OCI-LY3 (cell line): ENCODE measurements at regions not wholly inside any gene's neighbourhood (a gene's known extent, or its start where the extent isn't known, plus 50 kb on each side); places are given as distances from the start of the nearest gene placed in this dataset.

Experiments used
- H2AFZ ChIP-seq: fragments of 200-600, 300-600 bp; shearing (Covaris generic); 2 replicates; pipeline ENCODE4 v1.6.0; 2014; ENCODE audit warnings: antibody characterized with exemption, low read depth, low read length
- H3K27ac ChIP-seq: fragments of 200-600, 300-600 bp; sonication (generic); 2 replicates; pipeline ENCODE4 v1.5.1; 2014; ENCODE audit warnings: mild to moderate bottlenecking, low read length, moderate library complexity, mixed read lengths
- H3K27me3 ChIP-seq: fragments of 200-600, 300-600 bp; sonication (generic); 2 replicates; pipeline ENCODE4 v1.6.1; 2014; ENCODE audit warnings: low read depth, low read length, mixed read lengths
- H3K36me3 ChIP-seq: fragments of 200-600, 300-600 bp; sonication (generic); replicated peaks from 2 replicates; pipeline ENCODE3; 2014; ENCODE audit warnings: low read depth, low read length, mixed read lengths
- H3K4me1 ChIP-seq: fragments of 300-600, 200-600 bp; sonication (generic); 2 replicates; pipeline ENCODE4 v1.6.1; 2014; ENCODE audit warnings: low read length, mixed read lengths
- H3K4me2 ChIP-seq: fragments of 200-600, 300-600 bp; sonication (generic); 2 replicates; pipeline ENCODE4 v1.6.1; 2014; ENCODE audit warnings: low read length, mixed read lengths
- H3K4me3 ChIP-seq: fragments of 300-600, 200-600 bp; sonication (generic); 2 replicates; pipeline ENCODE4 v1.5.1; 2014; ENCODE audit warnings: antibody characterized with exemption, mild to moderate bottlenecking, low read length, moderate library complexity
- H3K79me2 ChIP-seq: fragments of 300-600, 200-600 bp; shearing (Covaris generic); 2 replicates; pipeline ENCODE4 v1.6.1; 2014; ENCODE audit warnings: mild to moderate bottlenecking, low read length, mixed read lengths
- H3K9ac ChIP-seq: fragments of 300-600, 200-600 bp; shearing (Covaris generic); 2 replicates; pipeline ENCODE4 v1.6.0; 2014; ENCODE audit warnings: mild to moderate bottlenecking, low read length, moderate library complexity
- H3K9me3 ChIP-seq: fragments of 200-600, 300-600 bp; shearing (Covaris generic); 2 replicates; pipeline ENCODE4 v1.6.1; 2014; ENCODE audit warnings: low read length, mixed read lengths; ENCODE audit not compliant: insufficient read depth
- H4K20me1 ChIP-seq: fragments of 200-600, 300-600 bp; sonication (generic); 2 replicates; pipeline ENCODE4 v1.6.1; 2016; ENCODE audit warnings: low read length, mixed read lengths; ENCODE audit not compliant: insufficient read depth
- EZH2phosphoT487 ChIP-seq: fragments of 200-600 bp; shearing (Covaris generic); IDR thresholded peaks from 2 replicates; pipeline ENCODE4 v1.6.1; 2018; ENCODE audit warnings: antibody characterized with exemption, mixed run types, low read depth
- TF ChIP-seq, protein P1 (sequence below): fragments of 200-600, 300-600 bp; sonication (generic); IDR thresholded peaks from 2 replicates; pipeline ENCODE4 v1.5.1; 2014; ENCODE audit warnings: antibody characterized with exemption, low read length, low read depth

DNA sequence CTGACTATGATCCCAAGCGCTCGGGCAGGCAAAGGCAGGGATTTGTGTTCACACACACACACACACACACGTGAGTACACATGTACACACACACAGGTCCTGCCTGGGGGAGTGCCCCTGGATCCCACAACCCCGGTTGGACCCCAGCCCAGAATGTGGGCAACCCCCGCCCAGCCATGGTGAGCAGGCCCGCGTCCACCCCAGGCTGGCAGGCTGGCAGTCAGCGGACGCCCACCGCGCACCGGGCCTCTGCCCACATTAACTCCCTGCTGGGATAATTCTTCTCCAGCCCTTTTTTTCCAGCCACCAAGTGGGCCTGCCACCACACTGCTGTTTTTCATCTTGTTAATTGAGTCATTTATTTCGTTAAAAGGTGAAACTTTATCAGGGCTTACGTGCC lies 256.2 kb downstream of the BCL11B start:
- no peak overlapping the region for H3K4me2 ChIP-seq
- no peak overlapping the region for H3K4me3 ChIP-seq
- H3K9me3 ChIP-seq: no peaks in the 10 kb centered on the region
- H2AFZ ChIP-seq: no peak overlapping the region
- H3K9ac ChIP-seq: no peak overlapping the region
- H3K4me1 ChIP-seq: peaks cover 8% of the 10 kb centered on the region; the same call in 1 of the 2 replicates
- TF ChIP-seq, protein P1, sequence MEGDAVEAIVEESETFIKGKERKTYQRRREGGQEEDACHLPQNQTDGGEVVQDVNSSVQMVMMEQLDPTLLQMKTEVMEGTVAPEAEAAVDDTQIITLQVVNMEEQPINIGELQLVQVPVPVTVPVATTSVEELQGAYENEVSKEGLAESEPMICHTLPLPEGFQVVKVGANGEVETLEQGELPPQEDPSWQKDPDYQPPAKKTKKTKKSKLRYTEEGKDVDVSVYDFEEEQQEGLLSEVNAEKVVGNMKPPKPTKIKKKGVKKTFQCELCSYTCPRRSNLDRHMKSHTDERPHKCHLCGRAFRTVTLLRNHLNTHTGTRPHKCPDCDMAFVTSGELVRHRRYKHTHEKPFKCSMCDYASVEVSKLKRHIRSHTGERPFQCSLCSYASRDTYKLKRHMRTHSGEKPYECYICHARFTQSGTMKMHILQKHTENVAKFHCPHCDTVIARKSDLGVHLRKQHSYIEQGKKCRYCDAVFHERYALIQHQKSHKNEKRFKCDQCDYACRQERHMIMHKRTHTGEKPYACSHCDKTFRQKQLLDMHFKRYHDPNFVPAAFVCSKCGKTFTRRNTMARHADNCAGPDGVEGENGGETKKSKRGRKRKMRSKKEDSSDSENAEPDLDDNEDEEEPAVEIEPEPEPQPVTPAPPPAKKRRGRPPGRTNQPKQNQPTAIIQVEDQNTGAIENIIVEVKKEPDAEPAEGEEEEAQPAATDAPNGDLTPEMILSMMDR: no peak
- H4K20me1 ChIP-seq: no peaks in the 10 kb centered on the region
- H3K27me3 ChIP-seq: no peaks in the 10 kb centered on the region
- H3K27ac ChIP-seq: no peak overlapping the region
- H3K79me2 ChIP-seq: no peaks in the 10 kb centered on the region
- H3K36me3 ChIP-seq: no peaks in the 10 kb centered on the region

DNA sequence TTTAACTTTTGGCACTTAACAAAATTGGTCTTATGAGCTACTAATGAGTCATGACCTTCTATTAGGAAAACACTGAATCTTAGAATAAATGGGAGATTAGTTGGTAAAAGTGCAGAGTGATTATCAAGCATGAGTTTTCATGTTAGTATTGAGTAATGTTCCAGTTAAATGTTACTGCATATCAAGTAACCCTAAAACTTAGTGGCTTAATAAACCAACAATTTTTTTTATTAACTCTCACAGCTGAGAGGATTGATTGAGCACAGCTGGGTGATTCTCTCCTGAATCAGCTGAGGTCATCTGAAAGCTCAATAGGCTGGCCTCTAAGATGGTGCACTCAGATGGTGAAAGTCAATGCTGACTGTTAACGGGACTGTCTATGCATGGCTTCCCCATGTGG lies 248.6 kb downstream of the BCL11B start:
- Histone ChIP-seq H3K27ac (no peak overlapping the region), H3K79me2 (no peaks in the 10 kb centered on the region), H2AFZ (no peak overlapping the region), H3K36me3 (peaks cover 12% of the 10 kb centered on the region), H3K4me1 (peaks cover 13% of the 10 kb centered on the region), H3K9ac (no peak overlapping the region), H3K9me3 (peaks cover 10% of the 10 kb centered on the region; the same call in 1 of the 2 replicates), H3K4me2 (no peak overlapping the region), H4K20me1 (no peaks in the 10 kb centered on the region), H3K27me3 (no peaks in the 10 kb centered on the region), H3K4me3 (no peak overlapping the region)
- TF ChIP-seq, protein P1: no peak
- no peak for TF ChIP-seq EZH2phosphoT487

GRCh38 chr14:99024926-99025325 lies 247.1 kb downstream of the BCL11B start:
- Histone ChIP-seq H3K36me3 (peaks cover 12% of the 10 kb centered on the region), H3K27me3 (no peaks in the 10 kb centered on the region), H2AFZ (no peak overlapping the region), H4K20me1 (no peaks in the 10 kb centered on the region), H3K9me3 (peaks cover 10% of the 10 kb centered on the region; the same call in 1 of the 2 replicates), H3K4me1 (peaks cover 13% of the 10 kb centered on the region), H3K79me2 (no peaks in the 10 kb centered on the region), H3K4me3 (no peak overlapping the region), H3K9ac (no peak overlapping the region), H3K4me2 (no peak overlapping the region), H3K27ac (no peak overlapping the region)
- TF ChIP-seq EZH2phosphoT487: no peak
- TF ChIP-seq, protein P1: no peak

- Histone ChIP-seq H3K79me2 (no peaks in the 10 kb centered on the region), H3K4me3 (no peak overlapping the region), H3K9ac (no peak overlapping the region), H3K36me3 (peaks cover 12% of the 10 kb centered on the region), H3K27ac (no peak overlapping the region), H3K27me3 (no peaks in the 10 kb centered on the region), H4K20me1 (no peaks in the 10 kb centered on the region), H3K9me3 (peaks cover 10% of the 10 kb centered on the region; the same call in 1 of the 2 replicates), H3K4me2 (no peak overlapping the region), H2AFZ (no peak overlapping the region), H3K4me1 (peaks cover 13% of the 10 kb centered on the region)
- no peak for TF ChIP-seq EZH2phosphoT487
- TF ChIP-seq, protein P1: no peak
These were observed 246.6 kb downstream of the BCL11B start for GRCh38 chr14:99025418-99025817.
